SK-N-SH (cell line): ENCODE measurements at regions not wholly inside any gene's neighbourhood (a gene's known extent, or its start where the extent isn't known, plus 50 kb on each side); places are given as distances from the start of the nearest gene placed in this dataset.

ENCODE experiments used
- CTCF ChIA-PET: fragments of 300-600, 350-600 bp; formaldehyde crosslinking; extraction: SDS; loops from one replicate; lab custom pipeline; 2021; lab: Yijun Ruan, JAX
- POLR2A ChIA-PET: fragments of 350-600 bp; sonication (Branson Sonifier 250); formaldehyde crosslinking; extraction: SDS; loops from one replicate; lab custom pipeline; 2020; ENCODE audit warnings: antibody characterized with exemption, inconsistent platforms; lab: Yijun Ruan, JAX
- DNase-seq: peaks from one replicate; pipeline ENCODE4 v3.0.0; 2012
- H2AFZ ChIP-seq: fragments of 200-600 bp; sonication (generic); 2 replicates; pipeline ENCODE4 v1.8.1; 2016; ENCODE audit warnings: antibody characterized with exemption, mild to moderate bottlenecking, low read depth
- H3F3A ChIP-seq: fragments of 200-600 bp; sonication (generic); replicated peaks from 2 replicates; pipeline ENCODE3; 2016; ENCODE audit warnings: antibody characterized with exemption, mild to moderate bottlenecking; ENCODE audit not compliant: insufficient read depth
- H3K27ac ChIP-seq, 2 experiments: fragments of 200-500 bp in 1 of 2; fragments of 200-600 bp in 1 of 2; sonication (Bioruptor generic) in 1 of 2; sonication (generic), shearing (Covaris generic) in 1 of 2; 2 replicates each; pipeline versions ENCODE4 v1.5.1 to v1.6.1; 2014 to 2016; ENCODE audit warnings: low read depth in 2 of 2, inconsistent platforms in 1 of 2, low read length in 1 of 2, mild to moderate bottlenecking in 1 of 2, mixed read lengths in 1 of 2
- H3K27me3 ChIP-seq: fragments of 200-600 bp; sonication (generic), shearing (Covaris generic); 2 replicates; pipeline ENCODE4 v1.6.1; 2016; ENCODE audit warnings: mixed run types; ENCODE audit not compliant: insufficient read depth
- H3K36me3 ChIP-seq, 2 experiments: fragments of 200-500 bp in 1 of 2; fragments of 200-600 bp in 1 of 2; sonication (Bioruptor generic) in 1 of 2; sonication (generic) in 1 of 2; replicated peaks in 1 of 2; 2 replicates each; pipeline versions ENCODE3 to v1.5.1; 2014 to 2016; ENCODE audit warnings: low read length in 1 of 2, mild to moderate bottlenecking in 1 of 2; ENCODE audit not compliant: insufficient read depth in 2 of 2, control insufficient read depth in 1 of 2
- H3K4me1 ChIP-seq, 2 experiments: fragments of 200-500 bp in 1 of 2; fragments of 200-600 bp in 1 of 2; sonication (Bioruptor generic) in 1 of 2; sonication (generic), shearing (Covaris generic) in 1 of 2; 2 replicates each; pipeline versions ENCODE4 v1.5.1 to v1.6.1; 2014 to 2016; ENCODE audit warnings: low read depth in 1 of 2, low read length in 1 of 2, mixed run types in 1 of 2; ENCODE audit not compliant: insufficient read depth in 2 of 2, control insufficient read depth in 1 of 2
- H3K4me2 ChIP-seq: fragments of 200-600 bp; sonication (generic), shearing (Covaris generic); 2 replicates; pipeline ENCODE4 v1.6.1; 2017; ENCODE audit warnings: mixed run types
- H3K4me3 ChIP-seq, 2 experiments: fragments of 200-500 bp in 1 of 2; fragments of 200-600 bp in 1 of 2; sonication (Bioruptor generic) in 1 of 2; sonication (generic), shearing (Covaris generic) in 1 of 2; 2 replicates each; pipeline versions ENCODE4 v1.5.1 to v1.8.1; 2014 to 2016; ENCODE audit warnings: low read depth in 2 of 2, inconsistent platforms in 1 of 2, low read length in 1 of 2, mild to moderate bottlenecking in 1 of 2, mixed read lengths in 1 of 2, moderate library complexity in 1 of 2
- H3K79me2 ChIP-seq: fragments of 200-600 bp; sonication (generic); 2 replicates; pipeline ENCODE4 v1.8.1; 2017; ENCODE audit warnings: mild to moderate bottlenecking; ENCODE audit not compliant: insufficient read depth
- H3K9ac ChIP-seq: fragments of 200-600 bp; sonication (generic); 2 replicates; pipeline ENCODE4 v1.6.1; 2017; ENCODE audit warnings: mixed run types
- H3K9me2 ChIP-seq: fragments of 200-600 bp; sonication (generic); 2 replicates; pipeline ENCODE4 v1.6.1; 2017; ENCODE audit warnings: mixed run types
- H3K9me3 ChIP-seq: fragments of 200-600 bp; sonication (generic); 2 replicates; pipeline ENCODE4 v1.6.1; 2017; ENCODE audit warnings: mixed run types, mild to moderate bottlenecking, moderate library complexity
- H4K20me1 ChIP-seq: fragments of 200-600 bp; sonication (generic); 2 replicates; pipeline ENCODE4 v1.6.1; 2017; ENCODE audit warnings: mild to moderate bottlenecking, mixed run types; ENCODE audit not compliant: insufficient read depth
- EP300 ChIP-seq, 2 experiments: IDR thresholded peaks; 2 replicates each; pipeline versions ENCODE4 v1.4.0 to v1.6.1; 2012; ENCODE audit warnings: borderline replicate concordance in 1 of 2, low read depth in 1 of 2, low read length in 1 of 2
- EZH2phosphoT487 ChIP-seq: fragments of 200-600 bp; sonication (generic); IDR thresholded peaks from 2 replicates; pipeline ENCODE4 v1.6.1; 2017; ENCODE audit warnings: low read depth, mixed run types, mild to moderate bottlenecking, antibody characterized with exemption, moderate library complexity, borderline replicate concordance
- FOSL2 ChIP-seq: IDR thresholded peaks from 2 replicates; pipeline ENCODE4 v1.4.0; 2012; ENCODE audit warnings: low read depth, mild to moderate bottlenecking, moderate library complexity, borderline replicate concordance
- GATA2 ChIP-seq: sonication (generic); formaldehyde crosslinking; IDR thresholded peaks from 2 replicates; pipeline ENCODE4 v1.5.0; 2020; ENCODE audit warnings: mild to moderate bottlenecking, missing genetic modification reagents
- JUND ChIP-seq: IDR thresholded peaks from 2 replicates; pipeline ENCODE4 v1.4.0; 2012
- MEF2A ChIP-seq: IDR thresholded peaks from 2 replicates; pipeline ENCODE4 v1.4.0; 2012; ENCODE audit warnings: low read depth, borderline replicate concordance
- NFIC ChIP-seq: IDR thresholded peaks from 2 replicates; pipeline ENCODE4 v1.4.0; 2012; ENCODE audit warnings: borderline replicate concordance
- NRF1 ChIP-seq: IDR thresholded peaks from 2 replicates; pipeline ENCODE4 v1.6.1; 2012; ENCODE audit warnings: low read depth, mild to moderate bottlenecking, low read length
- POLR2AphosphoS5 ChIP-seq: IDR thresholded peaks from 2 replicates; pipeline ENCODE4 v1.6.1; 2012; ENCODE audit warnings: low read depth, low read length
- RAD21 ChIP-seq: IDR thresholded peaks from 2 replicates; pipeline ENCODE4 v1.6.1; 2012; ENCODE audit warnings: mild to moderate bottlenecking, low read length
- RCOR1 ChIP-seq: fragments of 150-350 bp; IDR thresholded peaks from 2 replicates; pipeline ENCODE4 v1.6.1; 2017; ENCODE audit warnings: antibody characterized with exemption, low read length
- SIN3A ChIP-seq: IDR thresholded peaks from 2 replicates; pipeline ENCODE4 v1.6.1; 2012; ENCODE audit warnings: low read depth, mild to moderate bottlenecking, low read length, moderate library complexity, borderline replicate concordance
- TAF1 ChIP-seq: IDR thresholded peaks from 2 replicates; pipeline ENCODE4 v1.6.1; 2012; ENCODE audit warnings: low read depth, mild to moderate bottlenecking, low read length, moderate library complexity, borderline replicate concordance
- WGBS: methylation state at CpG from one replicate; pipeline ENCODE4 v1.1.6; 2017; ENCODE audit warnings: low lambda C conversion rate; 5-methylcytosine and 5-hydroxymethylcytosine counted together
- TF ChIP-seq, protein P1 (sequence below): IDR thresholded peaks from 2 replicates; pipeline ENCODE4 v1.4.0; 2012; ENCODE audit warnings: low read depth, borderline replicate concordance
- TF ChIP-seq, protein P2 (sequence below): IDR thresholded peaks from 2 replicates; pipeline ENCODE4; 2012
- TF ChIP-seq, protein P3 (sequence below): IDR thresholded peaks from 2 replicates; pipeline ENCODE4 v1.6.1; 2012; ENCODE audit warnings: mild to moderate bottlenecking, low read depth, low read length, moderate library complexity
- TF ChIP-seq, protein P4 (sequence below): IDR thresholded peaks from 2 replicates; pipeline ENCODE4 v1.4.0; 2012; ENCODE audit warnings: low read depth

DNA sequence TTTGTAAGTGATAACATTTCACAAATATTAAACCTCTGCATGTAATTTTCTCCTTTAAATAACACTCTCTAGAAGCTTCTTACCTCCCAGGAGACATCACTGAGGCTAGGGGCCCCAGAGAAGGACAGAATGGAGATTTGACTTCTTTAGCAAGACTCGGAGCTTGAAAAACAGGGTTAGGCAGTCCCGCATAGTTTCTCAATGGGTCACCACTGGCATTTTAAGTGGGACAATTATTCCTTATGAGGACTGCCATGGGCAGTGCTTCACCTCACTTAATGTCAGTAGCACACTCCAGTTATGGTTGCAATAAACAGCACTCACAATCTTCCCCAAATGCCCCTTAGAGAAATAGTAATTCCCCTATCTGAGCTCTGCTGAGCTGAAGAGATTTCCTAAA lies 66.7 kb upstream of the NOCT start:
- H3K9me3 ChIP-seq, result no peaks in the 10 kb centered on the region
- POLR2A ChIA-PET, result no interaction called here
- H3K4me2 ChIP-seq, result no peak overlapping the region
- no peaks in the 10 kb centered on the region for H3K27me3 ChIP-seq
- H3K27ac ChIP-seq, result no peak overlapping the region
- H3K9ac ChIP-seq, result no peak overlapping the region
- CTCF ChIA-PET, result interaction anchor here (1.2 to 4.1 kb wide), 2 partner anchors 11 to 25 kb away, joined by 3 to 28 read pairs; no protein-coding TSS in a partner anchor
- peaks cover 0 to 4% of the 10 kb centered on the region in 2 experiments; a peak in 2 of 4 replicates for H3K4me1 ChIP-seq
- TF ChIP-seq, protein P1, sequence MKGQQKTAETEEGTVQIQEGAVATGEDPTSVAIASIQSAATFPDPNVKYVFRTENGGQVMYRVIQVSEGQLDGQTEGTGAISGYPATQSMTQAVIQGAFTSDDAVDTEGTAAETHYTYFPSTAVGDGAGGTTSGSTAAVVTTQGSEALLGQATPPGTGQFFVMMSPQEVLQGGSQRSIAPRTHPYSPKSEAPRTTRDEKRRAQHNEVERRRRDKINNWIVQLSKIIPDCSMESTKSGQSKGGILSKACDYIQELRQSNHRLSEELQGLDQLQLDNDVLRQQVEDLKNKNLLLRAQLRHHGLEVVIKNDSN, result no peak
- TF ChIP-seq EP300 (IDR thresholded peaks at IDR 0.05; ENCODE audit: borderline replicate concordance in 1 of 2, low read depth in 1 of 2, low read length in 1 of 2) (no peak), JUND (no peak), SIN3A (no peak), NFIC (no peak), GATA2 (CRISPR knock-in tag) (no peak), RAD21 (no peak), TAF1 (no peak), FOSL2 (no peak), EZH2phosphoT487 (no peak), NRF1 (no peak), POLR2AphosphoS5 (no peak), RCOR1 (no peak), MEF2A (no peak)
- TF ChIP-seq, protein P2, sequence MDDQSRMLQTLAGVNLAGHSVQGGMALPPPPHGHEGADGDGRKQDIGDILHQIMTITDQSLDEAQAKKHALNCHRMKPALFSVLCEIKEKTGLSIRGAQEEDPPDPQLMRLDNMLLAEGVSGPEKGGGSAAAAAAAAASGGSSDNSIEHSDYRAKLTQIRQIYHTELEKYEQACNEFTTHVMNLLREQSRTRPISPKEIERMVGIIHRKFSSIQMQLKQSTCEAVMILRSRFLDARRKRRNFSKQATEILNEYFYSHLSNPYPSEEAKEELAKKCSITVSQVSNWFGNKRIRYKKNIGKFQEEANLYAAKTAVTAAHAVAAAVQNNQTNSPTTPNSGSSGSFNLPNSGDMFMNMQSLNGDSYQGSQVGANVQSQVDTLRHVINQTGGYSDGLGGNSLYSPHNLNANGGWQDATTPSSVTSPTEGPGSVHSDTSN, result no peak
- TF ChIP-seq, protein P3, sequence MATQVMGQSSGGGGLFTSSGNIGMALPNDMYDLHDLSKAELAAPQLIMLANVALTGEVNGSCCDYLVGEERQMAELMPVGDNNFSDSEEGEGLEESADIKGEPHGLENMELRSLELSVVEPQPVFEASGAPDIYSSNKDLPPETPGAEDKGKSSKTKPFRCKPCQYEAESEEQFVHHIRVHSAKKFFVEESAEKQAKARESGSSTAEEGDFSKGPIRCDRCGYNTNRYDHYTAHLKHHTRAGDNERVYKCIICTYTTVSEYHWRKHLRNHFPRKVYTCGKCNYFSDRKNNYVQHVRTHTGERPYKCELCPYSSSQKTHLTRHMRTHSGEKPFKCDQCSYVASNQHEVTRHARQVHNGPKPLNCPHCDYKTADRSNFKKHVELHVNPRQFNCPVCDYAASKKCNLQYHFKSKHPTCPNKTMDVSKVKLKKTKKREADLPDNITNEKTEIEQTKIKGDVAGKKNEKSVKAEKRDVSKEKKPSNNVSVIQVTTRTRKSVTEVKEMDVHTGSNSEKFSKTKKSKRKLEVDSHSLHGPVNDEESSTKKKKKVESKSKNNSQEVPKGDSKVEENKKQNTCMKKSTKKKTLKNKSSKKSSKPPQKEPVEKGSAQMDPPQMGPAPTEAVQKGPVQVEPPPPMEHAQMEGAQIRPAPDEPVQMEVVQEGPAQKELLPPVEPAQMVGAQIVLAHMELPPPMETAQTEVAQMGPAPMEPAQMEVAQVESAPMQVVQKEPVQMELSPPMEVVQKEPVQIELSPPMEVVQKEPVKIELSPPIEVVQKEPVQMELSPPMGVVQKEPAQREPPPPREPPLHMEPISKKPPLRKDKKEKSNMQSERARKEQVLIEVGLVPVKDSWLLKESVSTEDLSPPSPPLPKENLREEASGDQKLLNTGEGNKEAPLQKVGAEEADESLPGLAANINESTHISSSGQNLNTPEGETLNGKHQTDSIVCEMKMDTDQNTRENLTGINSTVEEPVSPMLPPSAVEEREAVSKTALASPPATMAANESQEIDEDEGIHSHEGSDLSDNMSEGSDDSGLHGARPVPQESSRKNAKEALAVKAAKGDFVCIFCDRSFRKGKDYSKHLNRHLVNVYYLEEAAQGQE, result no peak
- TF ChIP-seq, protein P4, sequence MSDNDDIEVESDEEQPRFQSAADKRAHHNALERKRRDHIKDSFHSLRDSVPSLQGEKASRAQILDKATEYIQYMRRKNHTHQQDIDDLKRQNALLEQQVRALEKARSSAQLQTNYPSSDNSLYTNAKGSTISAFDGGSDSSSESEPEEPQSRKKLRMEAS, result no peak
- TF ChIP-seq, all 33 proteins: peak for 0
- Histone ChIP-seq H2AFZ (no peak overlapping the region), H3F3A (peaks cover 3% of the 10 kb centered on the region), H3K36me3 (no peaks in the 10 kb centered on the region), H4K20me1 (no peaks in the 10 kb centered on the region), H3K79me2 (no peaks in the 10 kb centered on the region), H3K9me2 (no peaks in the 10 kb centered on the region), H3K4me3 (no peak overlapping the region)
- 91% methylated on average over 2 of the region's 2 CpGs for WGBS
- no peak for DNase-seq
